Sigmoid colon (tissue), 6 donors: ENCODE measurements at regions not wholly inside any gene's neighbourhood (a gene's known extent, or its start where the extent isn't known, plus 50 kb on each side); places are given as distances from the start of the nearest gene placed in this dataset.

ENCODE experiments used
- DNase-seq: peaks from one replicate; pipeline ENCODE4 v3.0.0-alpha.2; 2019
- H3K27ac ChIP-seq, 4 donors: fragments of 200-600 bp; sonication (generic); one replicate each; pipeline ENCODE4 v1.5.1; 2016 to 2019; ENCODE audit warnings: mild to moderate bottlenecking in 1 of 4
- H3K27me3 ChIP-seq, 3 donors: fragments of 200-600 bp; sonication (generic); one replicate each; pipeline ENCODE4 v1.5.1; 2019; ENCODE audit warnings: mild to moderate bottlenecking in 1 of 3
- H3K36me3 ChIP-seq, 4 donors: fragments of 200-600 bp; sonication (generic); one replicate each; pipeline ENCODE4 v1.5.1; 2016 to 2019
- H3K4me1 ChIP-seq, 4 donors: fragments of 200-600 bp; sonication (generic); one replicate each; pipeline ENCODE4 v1.5.1; 2017 to 2019
- H3K4me3 ChIP-seq, 4 donors: fragments of 200-600 bp; sonication (generic); one replicate each; pipeline ENCODE4 v1.5.1; 2017 to 2019; ENCODE audit warnings: mild to moderate bottlenecking in 2 of 4, moderate library complexity in 1 of 4
- H3K9me3 ChIP-seq, 4 donors: fragments of 200-600 bp in 3 of 4; sonication (generic) in 3 of 4; one replicate each; pipeline versions ENCODE4 v1.5.1 to v1.6.1; 2013 to 2019
- CTCF ChIP-seq, 4 experiments: fragments of 450-650 bp in 3 of 4; fragments of 200-600 bp in 1 of 4; IDR thresholded peaks; one replicate each; pipeline ENCODE4 v1.5.1; 2016 to 2019; ENCODE audit warnings: antibody characterized with exemption in 4 of 4, mild to moderate bottlenecking in 3 of 4, moderate library complexity in 2 of 4
- EP300 ChIP-seq, 4 donors: sonication (generic); formaldehyde crosslinking; IDR thresholded peaks; one replicate each; pipeline ENCODE4 v1.6.1; 2017; ENCODE audit warnings: antibody characterized with exemption in 4 of 4
- POLR2A ChIP-seq, 2 donors: fragments of 450-650 bp; IDR thresholded peaks; one replicate each; pipeline ENCODE4 v1.6.1; 2016; ENCODE audit warnings: antibody characterized with exemption in 2 of 2, mild to moderate bottlenecking in 2 of 2, moderate library complexity in 2 of 2
- POLR2AphosphoS5 ChIP-seq, 4 donors: sonication (generic); formaldehyde crosslinking; IDR thresholded peaks; one replicate each; pipeline ENCODE4 v1.6.1; 2017; ENCODE audit warnings: antibody characterized with exemption in 4 of 4
- WGBS, 2 donors: extraction: QIAGEN DNeasy Blood & Tissue Kit; methylation state at CpG; one replicate each; pipeline ENCODE4 v1.1.7; 2013; 5-methylcytosine and 5-hydroxymethylcytosine counted together
- intact Hi-C: fragments of 100-400 bp; cut with DNase I; formaldehyde crosslinking; loops from one replicate; pipeline ENCODE4 v1.15.1; 2023
- donor health status: healthy with polysubstance abuse.
- donor health status: healthy.

- TF ChIP-seq CTCF (IDR thresholded peaks at IDR 0.05) (no peak), POLR2A (IDR thresholded peaks at IDR 0.05) (no peak), POLR2AphosphoS5 (IDR thresholded peaks at IDR 0.05) (no peak), EP300 (IDR thresholded peaks at IDR 0.05) (no peak)
- Histone ChIP-seq H3K4me1 (no peaks in the 10 kb centered on the region), H3K36me3 (no peaks in the 10 kb centered on the region), H3K9me3 (no peaks in the 10 kb centered on the region), H3K27me3 (no peaks in the 10 kb centered on the region), H3K27ac (no peak overlapping the region), H3K4me3 (no peak overlapping the region)
- 61 to 63% methylated on average over 6 of the region's 6 CpGs for WGBS, 2 donors
- intact Hi-C loops, result no loop called here
- no peak for DNase-seq
Measured at GRCh38 chr9:23172979-23173637, 652.9 kb downstream of the ELAVL2 start.

- no peaks in the 10 kb centered on the region for H3K36me3 ChIP-seq
- H3K27ac ChIP-seq, result no peak overlapping the region
- peaks cover 0 to 2% (median 0%) of the 10 kb centered on the region in 4 donors for H3K9me3 ChIP-seq
- H3K4me3 ChIP-seq, result no peak overlapping the region
- no peaks in the 10 kb centered on the region for H3K27me3 ChIP-seq
- DNase-seq, result no peak
- H3K4me1 ChIP-seq, result no peaks in the 10 kb centered on the region
- TF ChIP-seq POLR2AphosphoS5 (IDR thresholded peaks at IDR 0.05), result no peak
- TF ChIP-seq CTCF (IDR thresholded peaks at IDR 0.05), result no peak
- no peak for TF ChIP-seq POLR2A (IDR thresholded peaks at IDR 0.05)
- no peak for TF ChIP-seq EP300 (IDR thresholded peaks at IDR 0.05)
- intact Hi-C loops, result no loop called here
- WGBS, 2 donors, result 84 to 86% methylated on average over 4 of the region's 4 CpGs
Measured at GRCh38 chr9:23194281-23194680, 631.8 kb downstream of the ELAVL2 start.

GRCh38 chr9:23215688-23216087, 610.4 kb downstream of the ELAVL2 start:
- Histone ChIP-seq H3K36me3 (no peaks in the 10 kb centered on the region), H3K4me3 (no peak overlapping the region), H3K27ac (no peak overlapping the region), H3K4me1 (no peaks in the 10 kb centered on the region), H3K27me3 (no peaks in the 10 kb centered on the region), H3K9me3 (no peaks in the 10 kb centered on the region)
- TF ChIP-seq EP300 (IDR thresholded peaks at IDR 0.05) (no peak), POLR2A (IDR thresholded peaks at IDR 0.05) (no peak), CTCF (IDR thresholded peaks at IDR 0.05) (no peak), POLR2AphosphoS5 (IDR thresholded peaks at IDR 0.05) (no peak)
- DNase-seq, result no peak
- 77% methylated on average over 5 of the region's 5 CpGs for WGBS, 2 donors
- intact Hi-C loops, result no loop called here

- DNase-seq, result peak; percentile 61
- no peak overlapping the region for H3K27ac ChIP-seq
- H3K4me1 ChIP-seq, result no peaks in the 10 kb centered on the region
- H3K36me3 ChIP-seq, result no peaks in the 10 kb centered on the region
- H3K4me3 ChIP-seq, result no peak overlapping the region
- no peaks in the 10 kb centered on the region for H3K9me3 ChIP-seq
- TF ChIP-seq POLR2A (IDR thresholded peaks at IDR 0.05) (no peak), EP300 (IDR thresholded peaks at IDR 0.05) (no peak), POLR2AphosphoS5 (IDR thresholded peaks at IDR 0.05) (no peak), CTCF (IDR thresholded peaks at IDR 0.05) (no peak)
- WGBS, 2 donors, result 89 to 91% methylated on average over 13 of the region's 13 CpGs
- intact Hi-C loops, result no loop called here
- H3K27me3 ChIP-seq, result no peaks in the 10 kb centered on the region
Measured at GRCh38 chr9:23219471-23219870, 606.6 kb downstream of the ELAVL2 start.

GRCh38 chr9:23220171-23220570, 605.9 kb downstream of the ELAVL2 start:
- H3K36me3 ChIP-seq, result no peaks in the 10 kb centered on the region
- no peak for TF ChIP-seq POLR2A (IDR thresholded peaks at IDR 0.05)
- no peak for TF ChIP-seq EP300 (IDR thresholded peaks at IDR 0.05)
- TF ChIP-seq POLR2AphosphoS5 (IDR thresholded peaks at IDR 0.05), result no peak
- TF ChIP-seq CTCF (IDR thresholded peaks at IDR 0.05), result no peak
- H3K27me3 ChIP-seq, result no peaks in the 10 kb centered on the region
- no peak overlapping the region for H3K27ac ChIP-seq
- H3K4me3 ChIP-seq, result no peak overlapping the region
- 81 to 84% methylated on average over 2 of the region's 2 CpGs for WGBS, 2 donors
- intact Hi-C loops, result no loop called here
- H3K9me3 ChIP-seq, result no peaks in the 10 kb centered on the region
- DNase-seq, result no peak
- no peaks in the 10 kb centered on the region for H3K4me1 ChIP-seq
